Esophagus muscularis mucosa (tissue), 4 donors: ENCODE measurements at regions not wholly inside any gene's neighbourhood (a gene's known extent, or its start where the extent isn't known, plus 50 kb on each side); places are given as distances from the start of the nearest gene placed in this dataset.
"Not testable (repeated sequence)": the region's sequence is repeated elsewhere in the genome, so short reads cannot be mapped to it uniquely, and the experiment has no call there.

Source experiments
- CTCF ChIP-seq, 3 experiments: fragments of 200-600 bp in 2 of 3; fragments of 450-650 bp in 1 of 3; sonication (generic) in 2 of 3; IDR thresholded peaks; one replicate each; pipeline ENCODE4 v1.5.1; 2017 to 2019; ENCODE audit warnings: antibody characterized with exemption in 3 of 3, mild to moderate bottlenecking in 2 of 3, moderate library complexity in 1 of 3
- EP300 ChIP-seq: sonication (generic); formaldehyde crosslinking; IDR thresholded peaks from one replicate; pipeline ENCODE4 v1.6.1; 2017; ENCODE audit warnings: antibody characterized with exemption
- POLR2A ChIP-seq: fragments of 450-650 bp; IDR thresholded peaks from one replicate; pipeline ENCODE4 v1.6.1; 2017; ENCODE audit warnings: antibody characterized with exemption, moderate library complexity, mild to moderate bottlenecking, low read depth
- POLR2AphosphoS5 ChIP-seq, 2 donors: sonication (generic); formaldehyde crosslinking; IDR thresholded peaks; one replicate each; pipeline ENCODE4 v1.6.1; 2017; ENCODE audit warnings: antibody characterized with exemption in 2 of 2

GRCh38 chrX:42342981-42343380, 419.6 kb upstream of the CASK start:
- TF ChIP-seq CTCF (IDR thresholded peaks at IDR 0.05); POLR2A; EP300; POLR2AphosphoS5 (IDR thresholded peaks at IDR 0.05): not testable (repeated sequence)
